ENCODE measurements at regions not wholly inside any gene's neighbourhood (a gene's known extent, or its start where the extent isn't known, plus 50 kb on each side); places are given as distances from the start of the nearest gene placed in this dataset.

GRCh38 chr7:85781606-85782005 lies 594.8 kb upstream of the SEMA3D start:
- DNase-seq (no peak), ATAC-seq (no peak)
- no peaks in the 10 kb centered on the region for H3K4me1 ChIP-seq
- no peaks in the 10 kb centered on the region for H3K36me3 ChIP-seq
- no peak overlapping the region for H3K4me3 ChIP-seq
- no peak for TF ChIP-seq CTCF (IDR thresholded peaks at IDR 0.05)
- no peaks in the 10 kb centered on the region for H3K27me3 ChIP-seq
- no peaks in the 10 kb centered on the region for H3K9me3 ChIP-seq
- intact Hi-C loops (cut with DNase I) = no loop called here
- H3K27ac ChIP-seq = no peak overlapping the region

- intact Hi-C loops (cut with DNase I) = no loop called here
- ATAC-seq (no peak), DNase-seq (no peak)
These were observed 590.0 kb upstream of the SEMA3D start for GRCh38 chr7:85776691-85777345.

GRCh38 chr7:85775431-85775830 lies 588.6 kb upstream of the SEMA3D start:
- H3K27me3 ChIP-seq = no peaks in the 10 kb centered on the region
- no peaks in the 10 kb centered on the region for H3K9me3 ChIP-seq
- H3K27ac ChIP-seq = no peak overlapping the region
- no peak overlapping the region for H3K4me3 ChIP-seq
- H3K36me3 ChIP-seq = no peaks in the 10 kb centered on the region
- intact Hi-C loops (cut with DNase I) = no loop called here
- ATAC-seq (no peak), DNase-seq (no peak)
- H3K4me1 ChIP-seq = no peaks in the 10 kb centered on the region
- TF ChIP-seq CTCF (IDR thresholded peaks at IDR 0.05) = no peak

More at GRCh38 chr7:85776691-85777345, 590.0 kb upstream of the SEMA3D start:
- Histone ChIP-seq H3K36me3 (no peaks in the 10 kb centered on the region), H3K27me3 (no peaks in the 10 kb centered on the region), H3K4me1 (no peaks in the 10 kb centered on the region), H3K9me3 (no peaks in the 10 kb centered on the region), H3K27ac (no peak overlapping the region), H3K4me3 (no peak overlapping the region)
- no peak for TF ChIP-seq CTCF (IDR thresholded peaks at IDR 0.05)

GRCh38 chr7:85774986-85775385 lies 588.1 kb upstream of the SEMA3D start:
- Histone ChIP-seq H3K27ac (no peak overlapping the region), H3K9me3 (no peaks in the 10 kb centered on the region), H3K4me1 (no peaks in the 10 kb centered on the region), H3K36me3 (no peaks in the 10 kb centered on the region), H3K4me3 (no peak overlapping the region), H3K27me3 (no peaks in the 10 kb centered on the region)
- TF ChIP-seq CTCF (IDR thresholded peaks at IDR 0.05) = no peak
- DNase-seq = no peak
- ATAC-seq = no peak
- intact Hi-C loops (cut with DNase I) = no loop called here

- no peaks in the 10 kb centered on the region for H3K27me3 ChIP-seq
- no peaks in the 10 kb centered on the region for H3K9me3 ChIP-seq
- DNase-seq = no peak
- H3K4me3 ChIP-seq = no peak overlapping the region
- H3K27ac ChIP-seq = no peak overlapping the region
- H3K4me1 ChIP-seq = no peaks in the 10 kb centered on the region
- no peak for TF ChIP-seq CTCF (IDR thresholded peaks at IDR 0.05)
- intact Hi-C loops (cut with DNase I) = no loop called here
- no peaks in the 10 kb centered on the region for H3K36me3 ChIP-seq
- no peak for ATAC-seq
These were observed 586.4 kb upstream of the SEMA3D start for GRCh38 chr7:85773116-85773728.

All from upper lobe of right lung (tissue), 1 donor.